ENCODE measurements at regions not wholly inside any gene's neighbourhood (a gene's known extent, or its start where the extent isn't known, plus 50 kb on each side); places are given as distances from the start of the nearest gene placed in this dataset.

- TF ChIP-seq POLR2A (IDR thresholded peaks at IDR 0.05; ENCODE audit: low read length) (no peak), GATA1 (IDR thresholded peaks at IDR 0.05; ENCODE audit: low read depth, low read length) (no peak)
Measured at GRCh38 chr15:60243769-60244168, 154.0 kb downstream of the ANXA2 start.

All from erythroblast (primary cell).